Stimulated activated CD8-positive, alpha-beta memory T cell treated with anti-CD3 and anti-CD28 coated beads, Interleukin-15, amount 100 ng/mL, for 48 hours (primary cell): ENCODE measurements at regions not wholly inside any gene's neighbourhood (a gene's known extent, or its start where the extent isn't known, plus 50 kb on each side); places are given as distances from the start of the nearest gene placed in this dataset.

Experiments used
- DNase-seq, 2 donors: peaks; one replicate each; pipeline ENCODE4 v3.0.0-alpha.2; 2020; ENCODE audit warnings: low read depth in 2 of 2

DNA sequence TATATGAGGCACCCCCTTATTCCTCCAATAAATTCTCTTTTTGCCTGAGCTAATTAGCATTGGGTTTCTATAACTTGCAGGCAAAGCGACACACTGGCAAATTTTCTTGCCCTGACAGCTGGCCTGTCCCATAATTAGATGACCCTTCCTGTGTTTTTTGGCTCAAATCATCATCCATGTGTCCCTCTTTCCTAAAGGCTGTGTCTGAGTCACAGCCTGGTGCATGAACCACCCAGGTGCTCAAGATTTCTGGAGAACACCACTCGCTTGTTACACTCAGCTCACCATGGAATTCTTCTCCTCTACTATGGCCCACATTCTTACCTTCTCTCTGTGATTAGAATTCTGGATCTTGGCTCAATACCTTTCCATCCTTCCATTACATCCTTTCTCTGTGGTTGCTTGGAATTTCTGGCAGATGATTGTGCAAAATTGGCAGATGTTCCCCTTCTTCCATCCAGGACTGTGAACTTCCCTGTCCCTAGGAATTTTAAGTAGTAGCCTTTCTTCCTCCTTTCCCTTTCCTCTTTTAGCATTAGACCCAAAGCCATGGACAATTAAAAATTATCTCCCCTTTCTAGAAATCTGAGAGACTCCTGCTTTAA lies 116.0 kb upstream of the ANKRD1 start:
- DNase-seq: no peak

DNA sequence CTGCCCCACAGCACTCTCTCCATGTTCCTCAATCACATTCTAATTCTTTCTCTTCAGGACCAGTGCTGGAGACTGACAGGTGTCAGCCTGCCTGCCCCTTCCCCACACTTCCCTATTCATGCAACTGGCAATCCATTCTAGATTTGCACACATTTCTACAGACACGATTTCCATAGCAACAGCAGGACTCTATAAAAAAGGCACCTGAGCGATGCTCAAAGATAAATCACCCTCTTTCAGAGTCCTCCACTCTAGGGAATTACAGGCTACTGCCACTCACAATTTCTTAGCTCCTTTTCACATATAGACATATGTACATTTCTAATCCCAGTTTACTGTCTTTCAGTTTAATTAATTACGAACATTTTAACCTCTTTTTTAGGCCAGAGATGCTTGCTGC lies 118.1 kb upstream of the ANKRD1 start:
- no peak for DNase-seq

DNA sequence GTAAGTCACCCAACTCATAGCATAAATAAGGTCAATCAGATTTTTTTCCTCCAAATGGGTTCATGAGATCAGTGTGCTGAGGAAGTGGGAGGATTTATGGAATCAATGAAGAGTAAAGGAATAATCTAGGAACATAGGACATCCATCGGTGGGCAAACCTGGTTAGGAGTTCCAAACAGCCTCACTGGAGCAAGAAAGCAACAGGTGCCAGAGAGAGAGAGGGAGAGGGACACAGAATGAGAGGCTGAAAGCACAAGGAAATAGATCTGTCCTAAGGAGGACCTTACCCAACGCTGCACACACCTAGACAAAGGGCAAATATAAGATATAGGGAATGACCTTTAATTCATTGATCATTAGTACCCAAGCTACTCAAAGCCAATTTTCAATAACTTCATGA lies 119.5 kb upstream of the ANKRD1 start:
- no peak for DNase-seq

DNA sequence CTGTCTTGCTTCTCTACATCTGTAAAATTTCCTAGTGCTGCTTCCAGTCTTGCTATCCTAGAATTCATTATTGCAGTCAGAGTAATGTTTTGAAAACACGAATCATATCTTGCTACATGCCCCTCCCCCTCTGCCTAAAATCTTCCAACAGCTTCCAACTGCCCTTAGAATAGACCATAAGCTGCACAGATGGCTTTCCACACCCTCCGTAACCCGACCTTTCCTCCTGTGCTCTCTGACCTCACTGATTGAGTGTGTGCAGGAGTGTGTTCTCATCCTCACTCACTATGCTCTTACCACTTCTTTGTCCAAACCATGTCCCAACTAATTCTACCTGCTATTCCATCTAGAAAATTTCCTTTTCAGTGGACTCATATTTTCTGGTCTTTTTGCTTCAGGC lies 121.2 kb upstream of the ANKRD1 start:
- no peak for DNase-seq

DNA sequence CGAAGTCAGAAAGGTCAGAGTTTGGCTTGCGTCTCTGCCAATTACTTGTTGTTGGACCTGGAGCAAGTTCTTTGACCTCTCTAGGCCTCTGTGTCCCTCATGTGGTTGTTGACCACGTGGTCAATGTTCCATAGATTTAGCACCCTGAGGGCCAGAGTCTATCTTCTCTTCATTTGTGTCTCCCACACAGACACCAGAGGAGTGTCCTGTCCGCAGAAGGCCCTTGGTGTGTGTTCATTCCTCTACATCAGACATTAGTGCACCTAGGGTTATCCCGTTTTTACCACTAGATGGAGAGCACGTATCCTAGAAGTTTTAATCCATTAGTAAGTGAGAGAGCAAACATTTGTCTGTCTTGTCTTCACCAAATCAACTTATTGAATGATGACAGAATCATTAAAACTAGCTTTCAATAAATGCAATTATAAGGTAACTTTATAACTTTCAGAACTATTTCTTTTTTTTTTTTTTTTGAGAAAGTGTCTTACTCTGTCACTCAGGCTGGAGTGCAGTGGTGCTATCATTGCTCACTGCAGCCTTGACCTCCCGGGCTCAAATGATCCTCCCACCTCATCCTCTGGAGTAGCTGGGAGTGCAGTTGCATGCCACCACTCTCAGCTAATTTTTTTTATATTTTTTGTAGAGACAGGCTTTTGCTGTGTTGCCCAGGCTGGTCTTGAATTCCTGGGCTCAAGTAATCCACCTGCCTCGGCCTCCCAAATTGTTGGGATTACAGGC lies 122.5 kb upstream of the ANKRD1 start:
- no peak for DNase-seq

DNA sequence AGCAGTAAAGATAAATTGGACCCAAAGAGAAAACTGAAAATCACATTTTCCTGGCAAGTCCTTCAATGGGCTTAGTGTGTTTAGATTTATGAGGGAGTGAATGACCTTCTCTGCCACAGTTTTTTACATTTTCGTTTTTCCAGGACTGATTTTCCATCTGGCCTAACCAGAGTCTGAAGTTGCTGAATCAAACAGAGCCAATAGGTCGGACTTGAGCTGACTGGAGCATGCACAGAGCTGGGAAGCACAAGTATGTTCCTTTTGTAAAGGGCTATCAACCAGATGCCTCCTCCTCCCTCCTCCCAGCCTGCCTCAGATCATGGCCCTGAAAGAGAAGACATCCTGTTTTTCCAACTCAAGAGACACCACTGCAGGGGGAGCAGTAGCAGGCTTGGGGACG lies 126.0 kb upstream of the ANKRD1 start:
- no peak for DNase-seq

DNA sequence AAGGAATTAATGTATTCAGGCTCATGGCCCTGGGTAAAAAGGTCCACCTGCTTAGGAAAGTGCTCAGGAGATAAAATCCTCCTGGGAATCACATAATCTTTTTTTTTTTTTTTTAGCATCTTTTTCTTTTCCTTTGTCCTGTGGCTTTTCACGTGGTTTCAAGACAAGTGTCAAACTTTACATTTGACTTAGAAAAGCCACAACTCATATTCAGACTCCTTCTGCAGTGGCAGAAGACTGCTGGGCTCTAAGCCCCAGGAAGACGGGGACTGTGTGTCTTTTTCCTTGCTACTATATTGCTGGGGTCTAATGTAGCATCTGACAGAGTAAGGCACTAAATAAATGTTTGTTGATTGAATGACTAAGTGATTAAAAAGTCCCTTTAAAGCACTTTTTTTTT lies 127.5 kb upstream of the ANKRD1 start:
- no peak for DNase-seq

DNA sequence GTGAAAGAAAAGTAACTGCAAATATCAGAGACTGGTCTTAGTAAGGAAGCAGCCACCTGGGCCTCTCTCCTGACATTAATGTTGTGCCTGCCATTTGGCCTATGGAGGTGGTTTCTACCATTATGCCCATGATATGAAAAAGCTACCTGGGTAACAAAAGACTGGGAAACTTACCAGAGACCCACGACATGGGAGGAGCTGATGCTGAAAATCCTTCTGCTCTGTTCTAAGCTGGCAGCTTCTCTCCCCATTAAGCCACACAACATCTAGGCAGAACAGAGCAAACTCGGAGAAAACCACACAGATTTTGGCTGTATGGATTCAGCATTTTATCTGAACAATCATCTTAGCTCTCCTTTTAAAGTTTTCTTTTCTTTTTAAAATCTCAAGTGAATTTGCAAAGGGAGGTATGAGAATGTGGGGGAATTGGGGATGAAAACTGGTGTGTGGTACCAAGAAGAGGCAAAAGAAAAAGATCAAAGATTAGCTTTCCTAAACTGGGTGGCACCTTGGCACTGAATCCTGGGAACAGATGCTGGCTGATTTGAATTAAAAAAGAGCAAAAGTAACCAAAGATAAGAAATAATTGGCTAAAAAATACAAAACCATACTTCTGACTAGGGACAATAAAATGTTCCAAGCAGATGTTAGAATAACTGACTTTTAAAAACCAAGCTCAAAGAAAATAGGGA lies 128.6 kb upstream of the ANKRD1 start:
- no peak for DNase-seq

DNA sequence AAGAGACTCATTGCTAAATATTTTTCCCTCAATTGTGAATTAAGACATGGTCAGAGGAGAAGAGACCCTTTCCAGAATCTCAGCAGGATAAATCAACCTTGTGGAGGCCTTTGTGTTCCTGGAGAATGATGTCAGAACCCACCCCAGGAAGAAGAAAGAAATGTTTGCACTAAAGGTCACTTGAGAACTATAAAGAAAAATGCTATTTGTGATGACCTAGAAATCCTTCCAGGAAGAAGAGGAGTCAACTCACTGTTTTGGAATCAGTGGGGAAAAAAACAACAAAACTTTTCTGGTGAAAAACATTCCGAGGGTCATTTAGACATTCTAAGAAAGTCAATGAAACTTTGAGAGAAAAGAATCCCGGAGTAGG lies 129.1 kb upstream of the ANKRD1 start:
- DNase-seq: no peak

DNA sequence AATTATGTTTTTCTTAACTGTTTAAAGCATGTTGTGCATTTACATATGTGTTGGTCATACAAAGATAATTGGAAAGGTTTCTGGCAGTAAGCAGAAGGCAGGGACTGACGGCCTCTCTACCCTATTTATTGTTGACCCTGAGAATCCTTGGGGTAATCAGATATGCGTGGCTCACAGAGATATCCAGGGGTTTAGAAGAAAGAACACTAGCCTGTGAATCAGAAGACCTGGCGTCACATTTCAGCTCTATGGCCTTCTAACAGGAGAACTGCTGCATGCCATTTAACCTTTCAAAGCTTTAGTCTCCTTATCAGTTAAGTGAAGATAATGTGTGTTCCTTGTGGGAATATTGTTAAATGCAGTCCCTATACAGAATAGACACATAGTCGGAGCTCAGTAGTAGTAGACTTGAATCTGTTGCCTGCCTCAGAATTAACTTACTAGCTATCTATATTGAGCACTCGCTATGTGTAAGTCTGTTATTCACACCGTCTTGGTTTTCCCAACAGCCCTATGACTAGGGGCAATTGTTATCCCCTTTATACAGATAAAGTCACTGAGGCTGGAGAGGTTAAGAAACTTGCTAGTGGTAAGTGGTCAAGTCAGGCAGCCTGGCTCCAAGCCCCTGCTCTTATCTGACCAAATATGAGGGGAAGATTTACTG lies 129.6 kb upstream of the ANKRD1 start:
- DNase-seq: no peak

DNA sequence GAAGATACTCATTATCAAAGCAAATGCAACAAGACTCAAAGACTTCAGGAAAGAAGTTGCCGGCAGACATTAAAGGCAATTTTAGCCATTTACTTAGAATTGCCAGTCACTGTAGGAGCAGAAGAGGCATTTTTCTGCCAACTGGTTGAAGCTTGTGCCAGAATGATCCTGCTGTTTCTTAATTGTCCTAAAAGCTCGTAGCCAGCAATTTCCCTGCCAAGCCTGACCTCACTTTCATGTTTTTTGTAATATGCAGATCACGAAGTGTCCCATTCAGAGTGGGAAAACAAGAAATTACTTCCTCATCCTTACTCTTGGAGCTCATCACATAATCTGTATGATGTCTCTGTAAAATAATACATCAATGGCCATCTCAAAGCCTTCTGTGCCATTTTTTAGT lies 130.9 kb upstream of the ANKRD1 start:
- no peak for DNase-seq

DNA sequence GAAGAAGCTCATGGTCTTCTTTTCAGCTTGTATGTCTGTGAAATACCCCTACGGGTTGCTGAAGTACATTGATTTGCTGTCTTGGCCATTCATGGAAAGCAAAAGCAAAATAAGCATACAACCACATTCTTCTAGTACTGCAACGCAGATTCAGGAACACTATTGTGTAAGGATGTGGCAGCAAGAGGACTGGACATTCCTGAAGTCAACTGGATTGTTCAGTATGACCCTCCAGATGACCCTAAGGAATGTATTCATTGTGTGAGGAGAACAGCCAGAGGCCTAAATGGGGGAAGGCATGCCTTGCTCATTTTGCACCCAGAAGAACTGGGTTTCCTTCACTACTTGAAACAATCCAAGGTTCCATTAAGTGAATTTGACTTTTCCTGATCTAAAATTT lies 133.4 kb upstream of the ANKRD1 start:
- no peak for DNase-seq

DNA sequence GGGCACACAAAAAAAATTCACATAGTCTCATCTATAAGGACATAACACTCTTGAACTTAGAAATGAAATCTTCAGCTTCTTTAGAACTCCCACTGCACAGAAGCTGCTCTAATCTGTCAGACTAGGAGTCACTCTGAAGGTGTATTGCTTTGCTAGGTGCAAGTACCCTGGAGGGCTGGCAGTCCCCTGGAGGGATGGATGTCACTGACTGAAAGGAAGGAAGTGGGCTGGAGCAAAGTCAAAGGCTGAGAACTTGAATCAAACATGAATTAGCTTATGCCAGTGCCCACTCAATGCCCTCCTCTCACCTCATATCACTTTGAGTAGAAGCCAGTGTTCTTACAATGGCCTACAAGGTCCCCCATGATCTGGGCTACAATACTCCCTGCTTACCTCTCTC lies 140.3 kb upstream of the ANKRD1 start:
- no peak for DNase-seq

DNA sequence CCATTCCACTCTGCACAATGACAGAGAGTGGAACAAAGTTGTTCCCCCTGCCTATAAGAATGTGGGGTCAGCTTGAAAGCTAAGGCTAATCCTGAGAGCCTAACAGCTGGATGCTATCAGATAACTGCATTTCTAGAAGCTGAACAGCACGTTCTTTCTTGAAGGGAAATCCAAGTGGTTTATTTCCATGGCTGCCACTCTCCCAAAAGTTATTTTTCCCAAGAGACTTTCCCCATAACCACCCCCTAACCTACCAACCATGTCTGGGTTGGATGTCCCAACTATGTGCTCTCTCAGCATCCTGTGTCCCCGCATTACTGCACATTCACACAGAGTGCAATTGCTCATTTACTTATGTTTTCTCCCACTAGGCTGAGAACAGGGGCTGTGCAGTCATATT lies 140.7 kb upstream of the ANKRD1 start:
- no peak for DNase-seq

DNA sequence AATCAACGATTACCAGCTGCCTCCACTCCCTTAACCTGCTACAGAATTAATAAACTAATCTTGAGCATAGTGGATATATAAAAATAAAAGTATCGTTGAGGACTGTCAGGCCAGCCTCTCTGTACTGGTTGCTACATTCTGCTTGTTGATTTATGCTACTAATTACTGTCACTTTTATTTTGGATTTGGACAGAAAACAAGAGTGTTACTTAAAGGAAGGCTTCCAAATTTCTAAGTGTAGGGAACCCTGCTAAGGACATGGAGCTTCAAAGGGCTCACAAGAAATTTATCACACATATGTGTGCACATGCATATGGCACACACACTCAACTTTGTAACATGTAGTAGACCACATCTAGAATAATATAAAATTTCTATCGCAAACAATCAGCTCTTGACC lies 141.2 kb upstream of the ANKRD1 start:
- no peak for DNase-seq

DNA sequence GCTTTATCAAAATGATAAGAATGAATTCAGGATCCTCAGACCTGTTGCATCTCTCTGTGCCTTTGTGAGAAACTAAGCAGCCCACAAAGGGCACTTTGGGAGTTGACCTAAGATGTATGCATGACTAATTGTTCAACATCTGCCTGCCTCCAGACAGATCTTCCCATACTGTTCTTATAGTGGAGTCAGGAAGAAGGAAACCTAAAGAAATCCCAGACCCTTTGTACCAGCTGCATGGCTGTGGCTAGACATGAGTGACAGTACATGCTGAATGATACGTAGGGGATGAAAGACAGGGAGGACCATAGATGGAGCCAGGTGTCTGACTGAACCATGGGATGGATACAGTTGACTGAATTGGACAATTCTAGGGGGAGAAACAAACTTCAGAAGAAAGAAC lies 148.7 kb upstream of the PCGF5 start:
- DNase-seq: no peak

DNA sequence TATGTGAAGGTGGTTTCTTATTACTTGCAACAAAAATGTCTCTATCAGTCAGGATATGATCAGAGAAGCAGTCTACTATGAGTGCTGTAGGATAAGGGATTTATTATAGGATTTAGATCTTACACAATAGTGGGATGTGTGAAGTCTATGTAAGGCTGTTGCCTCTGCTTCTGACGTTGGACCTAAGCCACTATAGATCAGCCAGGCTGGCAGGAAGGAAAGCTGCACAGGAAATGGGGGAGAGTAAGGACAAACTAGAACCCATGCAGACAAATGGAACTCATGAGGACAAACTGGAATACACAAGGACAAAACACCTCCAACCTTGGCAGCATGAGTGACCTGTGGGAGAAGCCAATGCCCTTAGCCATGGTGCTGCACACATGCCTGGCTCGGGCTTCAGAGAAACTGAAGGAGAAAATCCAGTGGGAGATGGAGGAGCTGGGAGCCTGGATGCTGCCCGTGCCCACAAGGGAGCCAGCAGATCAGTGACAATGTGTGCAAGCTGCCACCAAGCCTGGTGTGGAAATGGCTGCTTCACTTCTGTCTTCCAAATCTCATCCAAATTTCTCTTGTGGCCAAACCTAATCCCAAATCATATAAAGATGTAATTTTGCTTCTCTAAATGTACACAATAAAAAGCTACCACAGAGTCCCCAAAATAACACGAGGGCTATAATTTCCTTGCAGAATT lies 147.0 kb upstream of the PCGF5 start:
- no peak for DNase-seq

DNA sequence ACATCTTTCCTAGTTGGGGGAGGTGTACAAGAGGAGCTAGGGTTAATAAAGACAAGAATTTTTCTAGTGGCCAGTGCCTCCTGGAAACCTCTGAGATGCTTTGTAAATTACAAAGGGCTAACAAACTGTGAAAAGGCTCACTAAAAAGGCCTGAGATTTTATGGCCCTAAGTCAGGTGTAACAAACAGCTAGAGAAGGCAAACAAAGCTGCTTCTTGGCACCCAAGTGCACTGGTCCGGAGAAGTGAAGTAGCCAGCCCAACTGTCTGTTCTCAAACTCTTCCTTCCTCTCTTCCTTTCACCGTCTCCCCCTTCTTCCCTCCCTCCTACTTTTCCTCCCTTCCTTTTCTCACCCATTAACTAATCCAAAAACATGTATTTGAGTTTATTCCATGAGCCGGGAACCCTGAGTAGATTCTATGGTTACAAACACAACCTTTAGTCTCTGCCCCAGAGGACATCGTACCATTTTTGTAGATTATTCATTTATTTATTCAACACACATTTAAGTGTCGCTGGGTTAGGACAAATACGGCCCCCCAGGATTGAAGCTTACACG lies 143.4 kb upstream of the PCGF5 start:
- no peak for DNase-seq

DNA sequence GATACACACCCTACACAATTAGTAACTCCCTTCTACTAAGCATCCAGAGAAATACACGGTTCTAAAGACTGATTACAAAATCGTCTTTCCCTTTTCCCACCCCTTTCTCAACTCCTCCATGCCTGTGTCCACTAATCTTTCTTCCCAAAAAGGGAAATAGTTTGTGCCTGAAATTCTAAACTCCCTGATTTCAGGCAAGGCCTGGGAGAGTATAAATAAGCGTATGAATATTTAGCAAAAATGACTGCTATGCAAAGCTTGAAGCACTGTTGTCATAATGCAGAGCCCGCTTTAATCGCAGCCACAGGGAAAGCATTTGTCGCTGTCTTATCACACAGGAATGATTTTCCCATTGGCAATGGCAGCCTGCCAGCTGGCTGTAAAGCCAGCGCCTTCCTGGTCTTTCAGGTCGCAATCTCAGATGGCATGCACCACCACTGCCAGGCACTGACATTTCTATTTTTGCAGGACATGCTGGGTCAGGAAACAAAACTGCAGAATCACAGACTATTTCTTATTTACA lies 142.9 kb upstream of the PCGF5 start:
- DNase-seq: no peak

DNA sequence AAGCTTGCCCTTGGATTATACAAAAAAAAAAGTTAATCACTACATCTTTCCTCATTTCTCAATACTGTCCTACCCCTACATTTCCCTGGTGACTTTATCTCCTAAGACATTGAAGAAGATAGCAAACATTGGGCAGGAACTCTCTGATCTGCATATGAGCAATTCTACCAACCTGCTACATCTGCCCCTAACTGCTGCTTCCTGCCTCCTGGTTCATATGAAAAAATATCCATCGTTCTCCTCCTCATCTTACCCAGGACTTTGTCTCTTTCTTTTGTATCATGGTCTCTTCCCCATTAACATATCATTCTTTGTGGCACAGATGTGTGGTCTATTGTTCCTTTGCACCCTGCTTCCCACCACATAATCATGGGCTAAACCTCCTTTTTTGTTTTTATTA lies 139.7 kb upstream of the PCGF5 start:
- no peak for DNase-seq

DNA sequence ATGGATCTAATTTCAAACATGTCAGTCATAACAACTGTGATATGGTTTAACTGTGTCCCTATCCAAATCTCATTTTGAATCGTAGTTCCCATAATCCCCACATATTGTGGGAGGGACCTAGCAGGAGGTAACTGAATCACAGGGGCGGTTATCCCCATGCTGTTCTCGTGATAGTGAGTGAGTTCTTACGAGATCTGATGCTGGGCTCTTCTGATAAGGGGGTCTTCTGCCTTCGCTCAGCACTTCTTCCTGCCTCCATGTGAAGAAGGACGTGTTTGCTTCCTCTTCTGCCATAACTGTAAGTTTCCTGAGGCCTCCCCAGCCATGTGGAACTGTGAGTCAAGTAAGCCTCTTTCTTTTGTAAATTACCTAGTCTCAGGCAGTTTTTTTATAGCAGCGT lies 138.0 kb upstream of the PCGF5 start:
- DNase-seq: no peak
